H1 (cell line): ENCODE measurements at regions not wholly inside any gene's neighbourhood (a gene's known extent, or its start where the extent isn't known, plus 50 kb on each side); places are given as distances from the start of the nearest gene placed in this dataset.

ENCODE experiments used
- CTCF ChIA-PET: fragments of 300-600 bp; sonication (Branson Sonifier 250); formaldehyde crosslinking; loops from one replicate; lab custom pipeline; 2021; ENCODE audit not compliant: partially characterized antibody; lab: Charles Lee
- POLR2A ChIA-PET: fragments of 300-600 bp; sonication (Branson Sonifier 250); formaldehyde crosslinking; loops from one replicate; lab custom pipeline; 2021; ENCODE audit warnings: inconsistent platforms; ENCODE audit not compliant: partially characterized antibody; lab: Charles Lee
- DNase-seq, 2 experiments: peaks; one replicate each; pipeline versions ENCODE4 v3.0.0 to v3.0.0-alpha.2; 2010 to 2022; ENCODE audit warnings: low spot score in 2 of 2, low read depth in 1 of 2, mixed read lengths in 1 of 2
- FAIRE-seq: peaks from 2 replicates; lab custom pipeline; 2011; peaks lifted over from hg19 to GRCh38; lab: Jason Lieb, UNC
- H2AFZ ChIP-seq: 2 replicates; pipeline ENCODE4 v1.8.1; 2012; ENCODE audit warnings: low read length, inconsistent platforms
- H2AK5ac ChIP-seq: 2 replicates; pipeline ENCODE4 v1.6.1; 2013; ENCODE audit warnings: low read depth, low read length
- H2BK120ac ChIP-seq: replicated peaks from 2 replicates; pipeline ENCODE3; 2013; ENCODE audit warnings: low read depth, low read length, inconsistent platforms
- H2BK12ac ChIP-seq: 2 replicates; pipeline ENCODE4 v1.6.1; 2013; ENCODE audit warnings: low read depth, low read length
- H2BK15ac ChIP-seq: 2 replicates; pipeline ENCODE4 v1.6.1; 2013; ENCODE audit warnings: low read length
- H2BK20ac ChIP-seq: 2 replicates; pipeline ENCODE4 v1.6.1; 2013; ENCODE audit warnings: low read length
- H2BK5ac ChIP-seq: 2 replicates; pipeline ENCODE4 v1.6.1; 2013; ENCODE audit warnings: low read depth, low read length
- H3K14ac ChIP-seq: 2 replicates; pipeline ENCODE4 v1.6.1; 2013; ENCODE audit warnings: inconsistent platforms; ENCODE audit not compliant: insufficient read length
- H3K18ac ChIP-seq: 2 replicates; pipeline ENCODE4 v1.6.1; 2013; ENCODE audit warnings: low read length; ENCODE audit errors: extremely low read depth
- H3K23ac ChIP-seq: 2 replicates; pipeline ENCODE4 v1.6.1; 2013; ENCODE audit warnings: inconsistent platforms; ENCODE audit not compliant: insufficient read length
- H3K23me2 ChIP-seq: 2 replicates; pipeline ENCODE4 v1.6.1; 2013; ENCODE audit warnings: low read depth, low read length
- H3K27ac ChIP-seq: 2 replicates; pipeline ENCODE4 v1.6.1; 2011; ENCODE audit warnings: low read depth, low read length, inconsistent platforms
- H3K27me3 ChIP-seq, 4 experiments: replicated peaks in 1 of 4; 1 replicate in 1 of 4; 2 replicates in 3 of 4; pipeline versions ENCODE4 v1.6.1 to v1.8.1; 2011 to 2013; ENCODE audit warnings: low read length in 3 of 4, mild to moderate bottlenecking in 3 of 4, inconsistent platforms in 2 of 4, mixed read lengths in 2 of 4, moderate library complexity in 1 of 4; ENCODE audit not compliant: control insufficient read depth in 3 of 4, insufficient read depth in 3 of 4; ENCODE audit errors: extremely low read depth in 1 of 4
- H3K36me3 ChIP-seq, 4 experiments: 2 replicates each; pipeline versions ENCODE4 v1.6.1 to v1.8.1; 2011 to 2013; ENCODE audit warnings: mild to moderate bottlenecking in 4 of 4, low read length in 3 of 4, moderate library complexity in 2 of 4, control low read depth in 1 of 4, inconsistent platforms in 1 of 4; ENCODE audit not compliant: insufficient read depth in 4 of 4, control insufficient read depth in 2 of 4
- H3K4ac ChIP-seq: replicated peaks from 2 replicates; pipeline ENCODE3; 2013; ENCODE audit warnings: low read length, low read depth, mixed read lengths, inconsistent platforms; ENCODE audit not compliant: insufficient read length
- H3K4me1 ChIP-seq, 4 experiments: replicated peaks in 1 of 4; 1 replicate in 1 of 4; 2 replicates in 3 of 4; pipeline versions ENCODE4 v1.6.1 to v1.8.1; 2011 to 2013; ENCODE audit warnings: low read length in 3 of 4, inconsistent platforms in 2 of 4, mixed read lengths in 1 of 4; ENCODE audit not compliant: insufficient read depth in 4 of 4, control insufficient read depth in 3 of 4
- H3K4me2 ChIP-seq, 2 experiments: 2 replicates each; pipeline versions ENCODE4 v1.6.1 to v1.8.1; 2011 to 2013; ENCODE audit warnings: low read depth in 2 of 2, low read length in 2 of 2, control low read depth in 1 of 2, inconsistent platforms in 1 of 2, mild to moderate bottlenecking in 1 of 2; ENCODE audit not compliant: insufficient read depth in 1 of 2
- H3K4me3 ChIP-seq, 4 experiments: fragments of 200-600, 300-600 bp in 1 of 4; sonication (generic), shearing (Covaris generic), sonication (Bioruptor Twin) in 1 of 4; 2 replicates each; pipeline versions ENCODE4 v1.5.1 to v1.8.1; 2011 to 2016; ENCODE audit warnings: low read length in 4 of 4, low read depth in 3 of 4, control low read depth in 2 of 4, inconsistent platforms in 2 of 4, mild to moderate bottlenecking in 2 of 4, mixed read lengths in 1 of 4, moderate library complexity in 1 of 4; ENCODE audit not compliant: insufficient read depth in 2 of 4; ENCODE audit errors: extremely low read depth in 1 of 4
- H3K56ac ChIP-seq: replicated peaks from 2 replicates; pipeline ENCODE3; 2013; ENCODE audit warnings: low read depth, mild to moderate bottlenecking, mixed read lengths, low read length, inconsistent platforms; ENCODE audit not compliant: insufficient read length
- H3K79me1 ChIP-seq: 2 replicates; pipeline ENCODE4 v1.6.1; 2013; ENCODE audit warnings: low read depth, low read length, control low read depth
- H3K79me2 ChIP-seq, 2 experiments: 2 replicates each; pipeline versions ENCODE4 v1.6.1 to v1.8.1; 2012 to 2013; ENCODE audit warnings: low read length in 2 of 2, mild to moderate bottlenecking in 2 of 2, inconsistent platforms in 1 of 2; ENCODE audit not compliant: insufficient read depth in 2 of 2, control insufficient read depth in 1 of 2
- H3K9ac ChIP-seq, 4 experiments: replicated peaks in 1 of 4; 1 replicate in 1 of 4; 2 replicates in 3 of 4; pipeline versions ENCODE4 v1.6.1 to v1.8.1; 2011 to 2013; ENCODE audit warnings: low read depth in 3 of 4, low read length in 3 of 4, control low read depth in 2 of 4, mild to moderate bottlenecking in 2 of 4, moderate library complexity in 2 of 4, inconsistent platforms in 1 of 4; ENCODE audit errors: extremely low read depth in 1 of 4
- H3K9me3 ChIP-seq, 2 experiments: 2 replicates each; pipeline versions ENCODE4 v1.6.1 to v1.8.1; 2012 to 2013; ENCODE audit warnings: mild to moderate bottlenecking in 2 of 2, moderate library complexity in 2 of 2, control low read depth in 1 of 2, inconsistent platforms in 1 of 2, low read depth in 1 of 2, low read length in 1 of 2, mixed read lengths in 1 of 2; ENCODE audit not compliant: insufficient read depth in 2 of 2
- H4K20me1 ChIP-seq, 2 experiments: replicated peaks in 1 of 2; 2 replicates each; pipeline versions ENCODE3 to v1.8.1; 2011 to 2013; ENCODE audit warnings: inconsistent platforms in 2 of 2, low read length in 2 of 2, mild to moderate bottlenecking in 1 of 2; ENCODE audit not compliant: insufficient read depth in 2 of 2, control insufficient read depth in 1 of 2
- H4K5ac ChIP-seq: 2 replicates; pipeline ENCODE4 v1.6.1; 2013; ENCODE audit warnings: low read length, low read depth, mixed read lengths, inconsistent platforms; ENCODE audit not compliant: insufficient read length
- H4K8ac ChIP-seq: 2 replicates; pipeline ENCODE4 v1.8.0; 2013; ENCODE audit warnings: mild to moderate bottlenecking, moderate library complexity, low read length, inconsistent platforms; ENCODE audit not compliant: insufficient read depth; ENCODE audit errors: extremely low read depth
- H4K91ac ChIP-seq: replicated peaks from 2 replicates; pipeline ENCODE3; 2013; ENCODE audit warnings: low read length, mixed read lengths, inconsistent platforms; ENCODE audit not compliant: insufficient read length
- CBX8 ChIP-seq: fragments of 300-800, 300-1000 bp; sonication (generic); IDR thresholded peaks from 2 replicates; pipeline ENCODE4 v1.7.1; 2016; ENCODE audit warnings: low read depth, low read length, borderline replicate concordance
- EGR1 ChIP-seq: IDR thresholded peaks from 2 replicates; pipeline ENCODE4 v1.6.1; 2011; ENCODE audit warnings: low read depth, low read length, borderline replicate concordance
- EP300 ChIP-seq, 2 experiments: IDR thresholded peaks; 1 replicate in 1 of 2; 2 replicates in 1 of 2; pipeline ENCODE4 v1.6.1; 2011 to 2012; ENCODE audit warnings: low read depth in 2 of 2, low read length in 2 of 2, mild to moderate bottlenecking in 2 of 2, borderline replicate concordance in 1 of 2, inconsistent platforms in 1 of 2, moderate library complexity in 1 of 2
- FOSL1 ChIP-seq: IDR thresholded peaks from 2 replicates; pipeline ENCODE4 v1.6.1; 2011; ENCODE audit warnings: mild to moderate bottlenecking, low read depth, low read length, moderate library complexity; ENCODE audit not compliant: insufficient read depth
- PHF8 ChIP-seq: fragments of 200-600 bp; sonication (generic); conservative IDR thresholded peaks from 2 replicates; pipeline ENCODE4 v1.7.1; 2012; ENCODE audit warnings: low read depth, mild to moderate bottlenecking, inconsistent platforms, low read length, moderate library complexity
- SP4 ChIP-seq: IDR thresholded peaks from 2 replicates; pipeline ENCODE4 v1.6.1; 2012; ENCODE audit warnings: low read length, inconsistent platforms
- TAF7 ChIP-seq: optimal IDR thresholded peaks from 2 replicates; pipeline ENCODE3; 2011; ENCODE audit warnings: low read depth, mild to moderate bottlenecking, inconsistent platforms, low read length, moderate library complexity, borderline replicate concordance
- WGBS, 2 experiments: shearing (Covaris generic) in 1 of 2; methylation state at CpG; one replicate each; pipeline versions ENCODE4 v1.1.6 to v1.1.7; 2013 to 2015; ENCODE audit warnings: low lambda C conversion rate in 2 of 2, mixed read lengths in 2 of 2, inconsistent platforms in 1 of 2, low coverage in 1 of 2, missing lambda C conversion rate in 1 of 2; ENCODE audit not compliant: insufficient replicate concordance in 2 of 2, insufficient coverage in 1 of 2, insufficient read length in 1 of 2; ENCODE audit errors: extremely low coverage in 1 of 2, missing lambda C conversion rate in 1 of 2; 5-methylcytosine and 5-hydroxymethylcytosine counted together

GRCh38 chr7:84337429-84337828 is 142.8 kb upstream of the SEMA3A start:
- Histone ChIP-seq H4K20me1 (no peaks in the 10 kb centered on the region), H3K18ac (no peak overlapping the region), H2BK20ac (no peak overlapping the region), H4K5ac (no peak overlapping the region), H2BK120ac (no peak overlapping the region), H2BK15ac (no peak overlapping the region), H3K14ac (no peak overlapping the region), H2AK5ac (no peak overlapping the region), H3K36me3 (no peaks in the 10 kb centered on the region), H2AFZ (no peak overlapping the region), H3K9ac (no peak overlapping the region), H3K23ac (no peak overlapping the region), H3K4me1 (no peaks in the 10 kb centered on the region), H3K79me2 (no peaks in the 10 kb centered on the region), H3K56ac (no peak overlapping the region), H3K9me3 (no peaks in the 10 kb centered on the region), H4K8ac (no peak overlapping the region), H3K27me3 (no peaks in the 10 kb centered on the region), H3K23me2 (no peaks in the 10 kb centered on the region), H3K4ac (no peak overlapping the region), H3K4me2 (no peak overlapping the region), H2BK12ac (no peak overlapping the region), H3K27ac (no peak overlapping the region), H3K79me1 (no peaks in the 10 kb centered on the region), H2BK5ac (no peak overlapping the region), H3K4me3 (no peak overlapping the region), H4K91ac (no peak overlapping the region)
- ChIA-PET CTCF (no interaction called here), POLR2A (no interaction called here)
- WGBS, 2 experiments: 84% methylated on average over 2 of the region's 2 CpGs; no CpG with 5 or more reads in 1 of the 2 experiments
- no peak for DNase-seq
- FAIRE-seq: no peak
- TF ChIP-seq TAF7 (no peak), EP300 (IDR thresholded peaks at IDR 0.05; ENCODE audit: borderline replicate concordance in 1 of 2, low read depth in 2 of 2, low read length in 2 of 2) (no peak), PHF8 (no peak), SP4 (no peak), EGR1 (no peak), CBX8 (no peak), FOSL1 (no peak)
